IPS-18a (cell line): ENCODE measurements at regions not wholly inside any gene's neighbourhood (a gene's known extent, or its start where the extent isn't known, plus 50 kb on each side); places are given as distances from the start of the nearest gene placed in this dataset.

ENCODE experiments used
- H3K27ac ChIP-seq: one replicate; pipeline ENCODE4 v1.5.1; 2013; ENCODE audit warnings: low read length
- H3K27me3 ChIP-seq: one replicate; pipeline ENCODE4 v1.6.1; 2013; ENCODE audit warnings: mild to moderate bottlenecking, low read length; ENCODE audit not compliant: control insufficient read depth, insufficient read depth
- H3K36me3 ChIP-seq: one replicate; pipeline ENCODE4 v1.6.1; 2013; ENCODE audit warnings: low read depth, low read length; ENCODE audit not compliant: control insufficient read depth
- H3K4me1 ChIP-seq: one replicate; pipeline ENCODE4 v1.6.1; 2013; ENCODE audit warnings: low read depth, low read length; ENCODE audit not compliant: control insufficient read depth
- H3K4me3 ChIP-seq: one replicate; pipeline ENCODE4 v1.5.1; 2013; ENCODE audit warnings: low read length
- H3K9ac ChIP-seq: one replicate; pipeline ENCODE4 v1.6.1; 2013; ENCODE audit warnings: mild to moderate bottlenecking, low read length, moderate library complexity
- H3K9me3 ChIP-seq: one replicate; pipeline ENCODE4 v1.6.1; 2013; ENCODE audit warnings: low read depth, low read length; ENCODE audit not compliant: control insufficient read depth

DNA sequence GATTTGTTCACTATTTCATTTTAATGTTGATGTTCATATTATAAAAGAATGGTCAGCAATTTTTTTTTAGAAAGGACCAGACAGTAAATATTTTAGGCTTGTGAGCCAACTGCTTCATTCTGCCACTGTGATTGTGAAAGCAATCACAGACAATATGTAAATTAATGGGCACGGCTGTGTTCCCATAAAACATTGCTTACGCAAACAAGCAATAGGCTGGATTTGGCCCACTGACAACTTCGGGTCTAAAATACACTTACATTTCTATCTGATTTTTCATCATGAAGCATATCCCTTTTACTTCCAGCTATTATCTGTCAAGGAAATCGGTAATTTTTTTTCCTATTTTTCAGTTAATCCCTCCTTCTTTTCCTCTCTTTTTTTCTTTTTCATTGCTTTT, 182.2 kb upstream of the CDH2 start:
- Histone ChIP-seq H3K4me3 (no peak overlapping the region), H3K4me1 (no peaks in the 10 kb centered on the region), H3K27me3 (no peaks in the 10 kb centered on the region), H3K9me3 (no peaks in the 10 kb centered on the region), H3K9ac (no peak overlapping the region), H3K27ac (no peak overlapping the region), H3K36me3 (no peaks in the 10 kb centered on the region)

DNA sequence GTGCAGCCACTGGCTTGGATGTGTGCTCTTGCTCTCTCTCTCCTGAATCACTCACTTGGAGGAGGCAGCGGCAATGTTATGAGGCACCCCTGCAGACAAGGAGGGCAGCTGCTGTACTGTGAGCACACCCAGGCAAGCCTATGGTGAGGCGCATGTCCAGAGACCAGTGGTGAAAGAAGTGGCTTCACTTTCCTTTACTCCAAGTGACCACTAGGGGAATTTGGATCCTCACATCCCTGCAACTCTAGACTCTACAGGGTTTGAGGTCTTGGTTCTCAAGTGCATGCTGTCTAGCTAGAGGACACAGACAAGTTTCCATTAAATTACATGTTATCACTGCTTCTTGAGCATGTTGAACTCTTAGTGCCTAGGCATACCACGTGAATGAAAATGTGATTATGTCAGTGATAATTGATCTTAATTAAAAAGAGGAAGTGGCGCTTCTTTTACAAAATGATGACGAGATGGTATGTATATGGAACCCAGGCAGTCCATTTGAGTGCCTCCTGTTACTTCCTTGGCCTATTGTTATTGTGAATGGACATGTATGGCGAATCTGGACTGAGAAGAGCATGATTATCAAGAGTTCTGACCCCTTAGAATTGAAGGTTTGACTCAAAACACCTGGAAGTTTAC, 181.0 kb upstream of the CDH2 start:
- no peak overlapping the region for H3K9ac ChIP-seq
- H3K36me3 ChIP-seq, result no peaks in the 10 kb centered on the region
- no peaks in the 10 kb centered on the region for H3K9me3 ChIP-seq
- no peaks in the 10 kb centered on the region for H3K4me1 ChIP-seq
- no peak overlapping the region for H3K27ac ChIP-seq
- no peak overlapping the region for H3K4me3 ChIP-seq
- no peaks in the 10 kb centered on the region for H3K27me3 ChIP-seq

DNA sequence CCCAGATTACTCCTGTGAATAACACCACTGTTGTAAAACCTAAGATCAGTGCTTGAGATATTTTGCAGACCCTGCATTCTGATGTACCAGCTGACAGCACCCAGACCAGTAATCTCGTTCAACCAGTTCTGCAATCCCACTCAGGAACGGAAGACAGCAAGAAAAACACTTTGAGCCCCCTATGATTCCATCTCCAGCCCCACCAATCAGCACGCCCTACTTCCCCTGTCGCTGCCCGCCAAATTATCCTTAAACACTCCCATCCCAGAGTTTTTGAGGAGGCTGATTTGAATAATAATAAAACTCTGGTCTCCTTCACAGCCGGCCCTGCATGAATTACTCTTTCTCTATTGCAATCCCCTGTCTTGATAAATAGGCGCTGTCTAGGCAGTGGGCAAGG, 173.9 kb upstream of the CDH2 start:
- H3K4me3 ChIP-seq, result no peak overlapping the region
- H3K36me3 ChIP-seq, result no peaks in the 10 kb centered on the region
- no peaks in the 10 kb centered on the region for H3K27me3 ChIP-seq
- no peaks in the 10 kb centered on the region for H3K9me3 ChIP-seq
- H3K9ac ChIP-seq, result no peak overlapping the region
- H3K4me1 ChIP-seq, result peaks cover 3% of the 10 kb centered on the region
- no peak overlapping the region for H3K27ac ChIP-seq

DNA sequence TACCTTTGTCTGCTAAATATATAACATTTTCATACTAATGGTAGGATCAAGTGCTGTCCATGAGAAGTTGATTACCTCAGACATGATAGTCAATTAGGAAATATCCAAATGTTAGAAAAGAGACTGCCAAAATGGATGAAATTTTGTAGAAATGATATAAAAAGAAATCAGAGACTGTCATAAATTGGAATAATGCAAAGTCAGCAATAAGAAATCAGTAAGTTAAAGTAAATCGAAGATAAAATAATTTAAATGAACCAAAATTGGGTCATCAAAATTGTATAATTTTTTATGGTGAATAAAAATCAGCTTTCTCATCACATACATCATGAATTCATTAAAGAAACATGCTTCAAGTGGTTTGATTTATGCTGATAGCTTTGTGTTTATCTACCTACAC, 165.3 kb upstream of the CDH2 start:
- Histone ChIP-seq H3K9me3 (no peaks in the 10 kb centered on the region), H3K27me3 (no peaks in the 10 kb centered on the region), H3K9ac (no peak overlapping the region), H3K36me3 (no peaks in the 10 kb centered on the region), H3K4me3 (no peak overlapping the region), H3K4me1 (no peaks in the 10 kb centered on the region), H3K27ac (no peak overlapping the region)

DNA sequence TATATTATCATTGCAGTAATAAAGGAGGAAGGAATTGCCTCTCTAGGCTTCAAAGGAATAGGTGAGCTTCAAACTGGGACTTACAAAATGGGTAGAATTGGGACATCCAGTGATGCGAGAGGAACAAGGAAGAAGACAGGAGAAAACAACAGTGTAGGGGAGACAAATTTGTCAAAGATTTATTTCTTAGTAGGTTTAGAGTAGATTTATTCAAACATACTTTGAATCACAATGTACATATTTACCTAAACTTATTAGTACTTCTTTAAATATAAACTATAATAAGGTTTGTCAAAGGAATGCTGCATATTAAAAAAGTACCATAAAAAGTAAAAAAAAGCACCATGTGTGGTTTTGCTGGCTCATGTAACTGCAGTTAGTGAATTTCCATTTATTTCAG, 161.4 kb upstream of the CDH2 start:
- no peak overlapping the region for H3K4me3 ChIP-seq
- no peaks in the 10 kb centered on the region for H3K27me3 ChIP-seq
- H3K27ac ChIP-seq, result no peak overlapping the region
- no peaks in the 10 kb centered on the region for H3K4me1 ChIP-seq
- H3K9me3 ChIP-seq, result no peaks in the 10 kb centered on the region
- no peak overlapping the region for H3K9ac ChIP-seq
- H3K36me3 ChIP-seq, result no peaks in the 10 kb centered on the region

DNA sequence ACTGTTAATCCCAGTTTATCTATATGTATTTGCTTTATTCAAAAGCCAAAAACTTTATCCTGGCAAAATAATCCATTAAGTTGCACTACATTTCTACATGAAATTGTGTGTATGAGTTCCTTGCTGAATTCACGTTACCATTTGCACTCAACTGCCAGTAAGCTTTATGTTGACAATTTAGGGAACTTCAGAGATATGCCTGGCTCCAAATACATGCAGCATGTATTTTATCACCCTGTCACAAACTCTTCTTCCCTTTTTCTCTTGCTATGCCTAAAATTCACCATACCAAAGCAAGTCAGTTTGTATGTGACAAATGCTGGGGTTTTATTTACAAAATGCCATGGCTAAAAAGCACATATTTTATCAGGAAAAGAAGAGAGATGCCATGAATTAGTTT, 157.6 kb upstream of the CDH2 start:
- H3K4me3 ChIP-seq, result no peak overlapping the region
- no peaks in the 10 kb centered on the region for H3K36me3 ChIP-seq
- H3K9me3 ChIP-seq, result no peaks in the 10 kb centered on the region
- no peak overlapping the region for H3K27ac ChIP-seq
- H3K9ac ChIP-seq, result no peak overlapping the region
- no peaks in the 10 kb centered on the region for H3K27me3 ChIP-seq
- no peaks in the 10 kb centered on the region for H3K4me1 ChIP-seq

DNA sequence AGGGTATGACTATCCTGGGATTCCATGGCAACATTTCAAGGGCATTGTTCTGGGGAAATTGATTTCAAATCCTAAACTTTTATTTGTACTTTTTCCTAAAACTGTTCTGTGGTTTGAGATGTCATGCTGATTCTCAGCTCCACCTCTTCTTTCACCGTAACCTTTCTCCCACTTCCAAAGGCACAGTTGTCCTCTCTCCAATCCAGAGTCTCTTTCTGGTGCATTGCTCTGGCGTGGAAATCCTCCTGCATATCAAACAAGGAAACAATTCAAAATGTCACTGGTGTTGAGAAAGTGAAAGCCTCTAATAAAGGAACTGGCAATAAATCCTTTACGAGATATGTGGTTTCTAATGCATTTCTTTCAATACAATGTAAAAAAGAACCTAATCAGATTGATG, 155.1 kb upstream of the CDH2 start:
- Histone ChIP-seq H3K4me3 (no peak overlapping the region), H3K9me3 (no peaks in the 10 kb centered on the region), H3K27me3 (no peaks in the 10 kb centered on the region), H3K36me3 (no peaks in the 10 kb centered on the region), H3K9ac (no peak overlapping the region), H3K4me1 (no peaks in the 10 kb centered on the region), H3K27ac (no peak overlapping the region)

DNA sequence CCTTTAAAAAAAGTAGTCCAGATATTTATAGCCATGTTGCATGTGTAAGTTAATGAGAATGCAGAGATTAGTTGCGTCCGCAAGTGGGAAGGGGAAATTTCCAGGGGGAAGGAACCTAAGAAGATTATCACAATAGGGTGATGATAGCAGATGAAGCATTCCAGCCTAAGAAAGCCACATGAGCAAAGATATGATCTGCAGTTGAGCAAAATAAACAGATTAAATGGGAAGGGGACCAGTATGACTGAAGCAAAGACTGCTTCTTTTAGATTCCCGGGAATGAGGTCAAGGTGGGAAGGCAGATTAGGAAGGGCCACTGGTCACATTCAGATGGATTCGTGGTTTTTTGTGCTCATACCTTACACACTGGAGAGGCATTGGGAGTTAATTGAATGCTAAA, 154.6 kb upstream of the CDH2 start:
- Histone ChIP-seq H3K27ac (no peak overlapping the region), H3K4me1 (no peaks in the 10 kb centered on the region), H3K9me3 (no peaks in the 10 kb centered on the region), H3K36me3 (no peaks in the 10 kb centered on the region), H3K27me3 (no peaks in the 10 kb centered on the region), H3K4me3 (no peak overlapping the region), H3K9ac (no peak overlapping the region)

DNA sequence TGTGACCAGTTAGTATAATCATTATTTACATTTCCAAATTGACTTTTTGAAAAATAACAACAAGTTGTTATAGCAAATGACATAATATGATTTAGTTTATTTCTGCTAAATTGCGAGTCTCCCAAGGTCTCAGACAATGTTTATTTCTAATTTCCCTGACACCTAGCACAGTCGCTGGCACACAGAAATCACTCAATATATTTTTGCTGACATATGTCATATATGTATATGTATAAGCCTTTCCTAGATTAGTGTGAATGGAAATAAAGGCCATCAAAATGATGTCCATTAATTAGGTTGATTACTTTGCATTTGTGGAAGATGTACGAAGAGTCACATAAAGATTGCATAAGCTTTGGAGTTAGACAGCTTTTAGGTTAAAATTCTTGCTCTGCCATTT, 136.7 kb upstream of the CDH2 start:
- no peak overlapping the region for H3K4me3 ChIP-seq
- no peaks in the 10 kb centered on the region for H3K27me3 ChIP-seq
- H3K9me3 ChIP-seq, result no peaks in the 10 kb centered on the region
- H3K27ac ChIP-seq, result no peak overlapping the region
- no peak overlapping the region for H3K9ac ChIP-seq
- H3K4me1 ChIP-seq, result no peaks in the 10 kb centered on the region
- H3K36me3 ChIP-seq, result no peaks in the 10 kb centered on the region

DNA sequence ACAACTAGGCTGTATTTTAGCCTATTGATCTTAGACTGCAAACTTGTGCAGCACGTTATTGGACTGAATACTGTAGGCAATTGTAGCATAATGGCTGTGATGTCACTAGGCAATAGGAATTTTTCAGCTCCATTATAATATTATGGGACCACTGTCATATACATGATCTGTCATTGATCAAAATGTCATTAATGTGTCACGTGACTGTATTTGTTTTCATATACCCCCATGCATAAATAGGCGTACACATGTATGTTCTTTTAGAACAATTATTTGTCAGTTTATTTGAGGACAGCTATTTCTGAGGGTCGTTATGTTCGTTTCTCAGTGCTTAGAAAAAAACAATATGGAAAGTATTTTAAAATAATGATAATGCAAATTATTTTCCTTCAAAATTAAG, 111.9 kb upstream of the CDH2 start:
- peaks cover 48% of the 10 kb centered on the region for H3K27me3 ChIP-seq
- no peaks in the 10 kb centered on the region for H3K36me3 ChIP-seq
- no peak overlapping the region for H3K27ac ChIP-seq
- H3K9me3 ChIP-seq, result no peaks in the 10 kb centered on the region
- H3K4me1 ChIP-seq, result peaks cover 12% of the 10 kb centered on the region
- H3K4me3 ChIP-seq, result no peak overlapping the region
- no peak overlapping the region for H3K9ac ChIP-seq

DNA sequence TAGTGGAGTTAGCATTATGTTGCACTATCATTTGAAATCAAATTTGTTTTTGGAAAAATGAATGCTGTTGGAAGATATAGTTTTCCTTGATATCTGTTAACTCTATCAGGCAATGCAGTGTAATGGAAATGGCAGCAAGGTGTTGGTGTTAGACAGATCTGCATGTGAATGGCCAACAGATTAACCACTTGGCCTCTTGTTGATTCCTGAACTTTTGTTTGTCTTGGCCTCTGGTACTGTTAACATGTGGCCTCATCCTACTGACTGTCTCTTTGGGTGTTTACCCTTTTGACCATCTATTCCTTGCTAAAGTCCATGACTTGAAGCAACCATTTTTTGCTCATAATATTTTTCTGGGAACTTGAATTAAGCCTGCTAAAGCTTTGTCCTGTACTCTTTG, 110.2 kb upstream of the CDH2 start:
- Histone ChIP-seq H3K9me3 (no peaks in the 10 kb centered on the region), H3K27me3 (peaks cover 48% of the 10 kb centered on the region), H3K36me3 (no peaks in the 10 kb centered on the region), H3K27ac (no peak overlapping the region), H3K4me1 (peaks cover 12% of the 10 kb centered on the region), H3K4me3 (peak overlapping the region; percentile 13), H3K9ac (no peak overlapping the region)

DNA sequence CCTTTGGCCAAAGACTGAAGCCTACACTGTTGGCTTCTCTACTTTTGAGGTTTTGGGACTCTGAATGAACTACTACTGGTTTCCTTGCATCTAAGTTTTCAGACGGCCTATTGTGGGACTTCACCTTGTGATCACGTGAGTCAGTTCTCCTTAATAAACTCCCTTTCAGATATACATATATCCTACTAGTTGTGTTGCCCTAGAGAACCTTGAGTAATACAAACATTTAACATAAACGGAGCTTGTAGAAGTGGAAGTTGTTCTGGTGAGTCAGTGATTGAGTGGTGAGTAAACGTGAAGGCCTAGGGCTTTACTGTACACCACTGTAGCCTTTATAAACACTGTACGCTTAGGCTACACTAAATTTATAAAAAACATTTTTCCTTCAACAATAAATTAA, 107.2 kb upstream of the CDH2 start:
- Histone ChIP-seq H3K27ac (no peak overlapping the region), H3K9ac (no peak overlapping the region), H3K4me1 (peaks cover 18% of the 10 kb centered on the region), H3K36me3 (no peaks in the 10 kb centered on the region), H3K4me3 (no peak overlapping the region), H3K27me3 (peaks cover 38% of the 10 kb centered on the region), H3K9me3 (no peaks in the 10 kb centered on the region)
